ENCODE measurements at regions not wholly inside any gene's neighbourhood (a gene's known extent, or its start where the extent isn't known, plus 50 kb on each side); places are given as distances from the start of the nearest gene placed in this dataset.

DNA sequence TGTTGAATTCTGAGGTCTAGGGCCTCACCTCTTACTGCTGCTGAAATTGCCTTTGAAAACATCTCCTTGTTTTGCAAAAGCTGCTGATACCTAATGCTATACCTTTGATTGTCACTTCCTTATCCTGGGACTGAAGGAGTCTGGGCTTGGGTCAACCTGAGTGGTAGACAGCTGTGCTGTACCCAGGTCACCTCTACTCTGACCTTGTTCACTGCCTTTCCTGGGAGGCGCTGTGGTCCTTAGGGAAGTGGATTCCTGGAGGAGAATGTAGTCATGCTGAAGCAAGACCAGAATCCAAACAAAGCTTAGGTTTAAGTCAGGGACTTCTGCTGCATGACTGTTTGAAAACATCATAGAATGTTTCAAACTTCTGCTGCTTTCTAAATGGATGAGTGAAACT is 191.4 kb downstream of the SNAPC1 start:
- DNase-seq, result no peak

- DNase-seq, result no peak
Observed at GRCh38 chr14:61954306-61954705, 192.1 kb downstream of the SNAPC1 start.

GRCh38 chr14:61956517-61956916 is 194.3 kb downstream of the SNAPC1 start:
- no peak for DNase-seq

DNA sequence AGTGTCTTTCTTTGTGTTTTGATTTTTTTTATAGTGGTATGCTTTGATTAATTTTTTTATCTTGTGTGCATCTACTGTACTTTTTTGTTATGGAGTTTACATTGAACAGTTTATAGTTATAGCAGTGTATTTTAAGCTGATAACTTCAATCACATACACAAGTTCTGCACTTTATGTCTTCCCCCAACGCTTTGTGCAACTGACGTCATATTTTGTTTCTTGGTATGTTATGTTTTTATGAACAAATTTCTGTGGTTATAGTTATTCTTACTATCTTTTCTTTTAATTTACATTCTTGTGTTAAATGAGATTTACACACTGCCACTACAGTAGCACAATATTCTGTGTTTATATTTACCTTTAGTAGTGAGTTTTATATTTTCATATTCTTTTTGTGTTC is 197.1 kb downstream of the SNAPC1 start:
- no peak for DNase-seq

- no peak for DNase-seq
Observed at GRCh38 chr14:61961369-61961768, 199.1 kb downstream of the SNAPC1 start.

DNA sequence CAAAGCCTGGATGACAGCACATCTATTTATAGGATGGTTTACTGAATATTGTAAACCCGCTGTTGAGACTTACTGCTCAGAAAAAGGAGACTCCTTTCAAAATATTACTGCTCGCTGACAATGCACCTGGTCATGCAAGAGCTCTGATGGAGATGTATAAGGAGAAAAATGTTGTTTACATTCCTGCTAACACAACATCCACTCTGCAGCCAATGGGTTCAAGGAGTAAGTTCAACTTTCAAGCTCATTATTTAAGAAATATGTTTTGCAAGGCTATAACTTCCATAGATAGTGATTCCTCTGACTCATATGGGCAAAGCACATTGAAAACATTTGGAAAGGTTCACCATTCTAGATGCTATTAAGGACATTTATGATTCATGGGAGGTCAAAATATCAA is 201.7 kb downstream of the SNAPC1 start:
- DNase-seq, result no peak

DNA sequence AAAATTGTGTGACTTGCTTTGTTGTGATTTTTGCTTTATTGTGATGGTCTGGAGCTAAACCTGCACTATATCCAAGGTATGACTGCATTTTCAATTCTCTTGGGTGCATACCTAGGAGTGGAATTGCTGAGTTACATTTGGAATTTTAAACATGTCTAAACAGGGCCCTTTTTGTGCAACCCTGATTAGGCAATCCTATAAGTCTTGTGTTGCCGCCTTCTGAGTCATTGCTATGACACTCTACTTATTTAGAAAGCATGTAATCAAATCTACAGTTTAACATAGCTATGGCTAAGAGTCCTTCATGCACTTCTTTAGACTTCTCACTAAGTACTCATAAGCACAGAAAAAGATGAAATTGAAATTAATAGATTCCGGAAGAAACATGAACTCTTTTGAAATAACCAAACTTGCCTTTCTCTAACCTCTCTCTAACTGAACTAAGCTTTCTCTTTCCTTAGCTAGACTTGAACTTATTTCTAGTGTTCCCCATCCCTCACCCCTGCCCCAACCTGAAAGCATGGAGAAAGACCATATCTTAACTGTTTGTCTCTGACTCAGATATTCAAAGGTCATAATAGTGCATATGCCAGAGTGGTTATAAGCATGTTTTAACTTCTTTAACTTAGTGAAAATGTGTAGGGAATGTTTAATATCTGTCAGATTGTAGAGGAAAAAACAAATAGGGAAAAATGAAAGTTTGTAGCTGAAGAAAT is 203.0 kb downstream of the SNAPC1 start:
- no peak for DNase-seq

DNA sequence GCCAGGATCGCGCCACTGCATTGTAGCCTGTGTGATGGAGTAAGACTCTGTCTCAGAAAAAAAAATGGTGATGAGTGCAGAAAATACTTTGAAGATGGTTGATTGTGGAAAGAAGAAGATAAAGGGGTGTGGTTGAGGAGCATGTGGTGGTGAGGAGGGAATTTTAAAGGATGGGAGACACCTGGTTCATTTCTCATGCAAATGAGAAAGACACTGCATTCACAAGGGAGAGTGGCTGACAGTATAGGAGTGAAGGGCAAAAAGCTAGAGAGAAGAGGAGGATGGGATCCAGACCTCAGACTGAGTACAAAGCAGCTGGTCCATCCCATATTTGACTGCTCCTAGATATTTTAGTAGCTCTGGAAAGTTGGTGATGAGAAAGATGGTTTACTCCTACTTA is 206.0 kb downstream of the SNAPC1 start:
- DNase-seq, result no peak

- DNase-seq, result no peak
Observed at GRCh38 chr14:61972711-61973110, 210.5 kb downstream of the SNAPC1 start.

DNA sequence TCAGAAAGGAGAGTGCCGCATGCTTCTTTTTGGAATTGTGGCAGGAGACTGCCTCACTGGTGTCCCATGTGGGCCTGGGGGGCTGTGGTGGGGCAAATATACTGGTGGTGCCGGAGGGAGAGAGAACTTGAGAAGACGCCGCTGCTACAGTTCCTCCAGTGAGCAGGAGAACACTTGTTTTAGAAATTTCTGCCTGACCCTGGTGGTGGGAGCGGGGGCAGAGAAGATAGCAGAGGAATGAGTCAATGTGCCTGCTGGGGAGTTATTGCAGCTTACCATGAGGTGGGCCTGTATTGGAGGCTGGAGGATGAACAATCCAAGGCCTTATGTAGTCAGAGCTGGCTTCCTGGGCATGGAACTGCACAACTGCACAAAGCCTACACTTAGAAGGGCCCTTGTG is 211.8 kb downstream of the SNAPC1 start:
- no peak for DNase-seq

- no peak for DNase-seq
Observed at GRCh38 chr14:61977217-61977616, 215.0 kb downstream of the SNAPC1 start.

DNA sequence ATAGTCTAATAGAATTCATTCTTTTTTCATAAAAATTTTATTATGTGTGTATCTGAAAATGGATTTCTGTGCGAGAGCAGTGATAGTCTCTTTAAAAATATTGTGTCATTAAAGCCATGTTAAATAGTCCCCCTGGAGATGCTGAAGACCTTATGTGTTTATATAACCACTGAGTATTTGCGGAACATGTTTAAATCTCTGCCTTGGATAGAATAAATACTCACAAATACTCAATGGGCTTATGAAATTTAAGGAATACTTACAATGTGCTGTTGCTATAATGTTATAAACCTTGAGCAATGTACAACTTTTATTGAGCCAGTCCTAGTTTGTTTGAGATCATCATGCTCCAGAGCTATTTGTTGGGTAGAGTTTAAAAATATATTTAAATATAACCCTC is 226.0 kb downstream of the SNAPC1 start:
- no peak for DNase-seq

- no peak for DNase-seq
Observed at GRCh38 chr14:61992139-61992538, 229.9 kb downstream of the SNAPC1 start.

DNA sequence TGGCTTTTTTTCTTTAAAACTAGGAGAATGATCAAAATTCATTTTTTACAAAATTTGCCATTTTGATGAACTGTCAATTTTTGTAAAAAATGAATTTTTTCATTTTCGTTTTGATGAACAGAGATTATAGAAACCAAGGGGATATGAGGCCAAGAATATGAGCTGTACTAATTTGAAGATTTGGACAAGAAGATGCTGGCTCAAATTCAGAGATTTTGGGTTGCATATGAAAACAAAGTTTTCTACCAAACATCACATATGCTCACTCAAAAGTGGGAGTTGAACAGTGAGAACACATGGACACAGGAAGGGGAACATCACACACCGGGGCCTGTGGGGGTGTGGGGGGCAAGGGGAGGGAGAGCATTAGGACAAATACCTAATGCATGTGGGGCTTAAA is 230.7 kb downstream of the SNAPC1 start:
- DNase-seq, result no peak

DNA sequence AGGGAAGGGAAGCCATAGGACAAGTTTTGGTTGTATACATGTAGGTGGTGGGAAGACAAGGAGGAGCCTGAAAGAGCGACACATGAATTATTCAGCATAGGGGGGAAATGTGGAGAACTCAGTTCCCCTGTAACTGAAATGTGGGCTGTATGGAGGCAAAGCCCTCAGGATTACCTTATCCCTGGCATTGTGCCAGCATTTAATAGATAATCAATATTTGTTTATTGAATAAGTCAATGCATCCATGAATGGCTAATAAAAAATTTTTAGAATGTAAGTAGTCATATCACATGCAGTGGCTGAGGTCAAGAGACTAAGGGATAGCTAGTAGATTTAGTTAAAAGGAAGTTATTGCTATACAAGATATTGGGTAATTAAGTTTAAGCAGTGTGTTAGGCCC is 232.4 kb downstream of the SNAPC1 start:
- no peak for DNase-seq

GRCh38 chr14:61996753-61997152 is 234.5 kb downstream of the SNAPC1 start:
- DNase-seq, result no peak

GRCh38 chr14:61997161-61997560 is 234.9 kb downstream of the SNAPC1 start:
- DNase-seq, result no peak

GRCh38 chr14:62001963-62002362 is 239.7 kb downstream of the SNAPC1 start:
- no peak for DNase-seq

DNA sequence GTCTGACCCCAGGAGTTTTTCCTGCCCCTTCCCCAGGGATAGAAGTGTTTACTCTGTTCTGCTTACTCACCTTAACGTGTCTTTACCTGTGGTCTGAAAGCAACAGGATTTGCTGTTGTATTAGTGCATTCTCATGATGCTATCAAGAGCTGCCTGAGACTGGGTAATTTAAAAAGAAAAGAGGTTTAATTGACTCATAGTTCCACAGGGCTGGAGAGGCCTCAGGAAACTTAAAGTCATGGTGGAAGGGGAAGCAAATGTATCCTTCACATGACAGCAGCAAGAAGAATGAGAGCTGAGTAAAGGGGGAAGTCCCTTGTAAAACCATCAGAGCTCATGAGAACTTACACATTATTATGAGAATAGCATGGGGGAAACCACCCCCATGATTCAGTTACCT is 240.4 kb downstream of the SNAPC1 start:
- DNase-seq, result no peak

DNA sequence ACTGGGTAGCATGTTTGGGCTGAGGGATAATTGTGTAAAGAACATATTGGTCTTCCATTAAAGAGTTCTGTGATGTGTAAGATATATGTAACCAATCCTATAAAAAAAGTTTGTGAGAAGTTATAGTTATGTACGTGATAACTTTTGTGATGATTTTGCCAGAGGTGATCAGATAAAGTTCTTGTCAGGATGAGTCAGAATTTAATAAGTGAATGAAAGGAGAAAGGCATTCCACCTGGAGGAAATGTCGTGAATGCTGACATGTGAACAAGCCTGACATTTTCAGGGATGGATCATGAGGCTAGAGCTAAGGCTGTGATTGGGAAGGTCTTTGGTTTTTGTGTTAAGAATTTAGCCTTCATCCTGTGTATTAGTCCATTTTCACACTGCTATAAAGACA is 241.5 kb downstream of the SNAPC1 start:
- no peak for DNase-seq

DNA sequence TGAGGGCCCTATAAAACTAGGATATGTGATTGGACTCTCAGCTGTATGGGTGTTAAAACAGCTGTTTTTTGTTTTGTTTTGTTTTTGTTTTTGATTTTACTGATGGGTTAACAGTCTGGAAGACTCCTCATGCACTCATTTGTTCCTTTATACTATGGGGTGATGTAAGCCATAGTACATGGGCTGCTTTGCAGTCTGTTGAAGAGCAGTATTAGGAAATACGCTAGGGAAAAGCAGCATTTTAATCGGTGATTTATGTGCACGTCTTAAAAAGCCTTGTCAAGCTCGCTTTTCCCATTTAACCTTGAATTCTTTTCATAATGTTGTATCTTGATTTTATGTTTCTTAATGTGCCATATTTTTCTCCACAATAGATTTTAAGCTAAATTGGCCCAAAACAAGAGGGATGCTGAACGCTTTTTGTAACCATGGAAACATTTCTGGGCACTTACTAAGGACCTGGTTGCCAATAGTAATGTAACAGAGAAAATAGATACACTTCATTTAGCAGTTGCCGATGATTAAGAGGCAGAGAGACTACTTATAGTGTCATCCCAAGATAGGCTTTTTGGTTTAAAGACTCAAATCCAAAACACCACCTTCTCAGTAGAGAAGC is 244.0 kb downstream of the SNAPC1 start:
- no peak for DNase-seq

- DNase-seq, result no peak
Observed at GRCh38 chr14:62015243-62015642, 253.0 kb downstream of the SNAPC1 start.

DNA sequence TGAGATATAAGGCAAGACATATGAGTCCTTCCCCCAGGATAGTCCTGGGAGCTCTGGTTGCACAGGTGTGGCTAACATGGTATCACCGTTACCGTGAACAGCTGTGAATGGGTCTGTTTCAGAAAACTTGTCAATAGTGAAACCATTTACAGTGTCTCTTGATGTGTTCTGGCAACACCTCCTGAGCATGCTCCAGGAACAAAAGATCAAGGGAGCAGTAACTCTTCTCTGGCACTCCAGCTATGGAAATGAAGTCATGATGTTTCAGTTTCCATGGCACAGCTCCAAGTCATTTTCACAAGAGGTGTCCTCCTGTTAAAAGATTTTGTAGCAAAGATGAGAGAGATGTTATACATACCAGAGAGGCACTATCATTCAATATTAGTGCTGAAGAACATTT is 253.7 kb downstream of the SNAPC1 start:
- no peak for DNase-seq

DNA sequence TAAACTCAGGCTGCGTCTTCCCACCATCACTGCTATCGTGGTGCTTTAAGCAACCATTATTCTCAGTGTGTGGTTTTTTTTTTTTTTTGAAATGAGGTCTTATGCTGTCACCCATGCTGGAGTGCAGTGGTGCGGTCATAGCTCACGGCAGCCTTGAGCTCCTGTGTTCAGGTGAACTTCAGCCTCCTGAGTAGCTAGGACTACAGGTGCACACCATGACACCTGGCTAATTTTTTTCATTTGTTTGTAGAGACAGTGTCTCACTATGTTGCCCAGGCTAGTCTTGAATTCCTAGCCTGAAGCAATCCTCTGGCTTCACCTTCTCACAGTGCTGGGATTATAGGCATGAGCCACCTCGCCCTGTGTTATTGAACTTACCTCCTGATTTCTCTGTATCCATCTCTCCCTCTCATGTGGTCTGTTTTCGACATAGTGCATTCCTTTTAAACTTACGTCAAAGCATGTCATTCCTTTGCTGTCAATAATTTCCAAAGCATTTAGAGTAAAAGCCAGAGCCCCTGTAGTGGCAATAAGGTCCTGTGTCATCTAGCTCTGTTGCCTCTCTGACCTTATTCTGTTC is 255.5 kb downstream of the SNAPC1 start:
- no peak for DNase-seq

DNA sequence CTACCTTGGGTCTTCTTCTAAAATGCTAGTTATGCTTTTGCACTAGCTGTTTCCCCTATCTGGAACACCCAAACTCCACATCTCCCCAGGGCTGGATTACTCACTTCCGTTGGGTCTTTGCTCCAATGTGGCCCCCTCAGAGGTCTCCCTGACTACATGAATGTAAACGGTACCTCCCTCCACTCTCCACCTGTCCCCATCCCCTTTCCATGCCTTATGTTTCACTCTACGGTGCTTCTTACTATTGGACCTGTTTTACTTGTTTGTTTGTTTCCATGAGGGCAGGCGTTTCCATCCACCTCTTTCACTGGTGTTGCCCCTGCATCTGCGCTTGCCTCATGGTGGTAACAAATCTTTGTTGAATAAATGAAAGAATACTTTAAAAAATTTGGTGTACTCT is 256.4 kb downstream of the SNAPC1 start:
- DNase-seq, result no peak
